ENCODE measurements at regions not wholly inside any gene's neighbourhood (a gene's known extent, or its start where the extent isn't known, plus 50 kb on each side); places are given as distances from the start of the nearest gene placed in this dataset.
A peak's percentile ranks its signal among the peaks of the same experiment; 100 is the strongest.

DNA sequence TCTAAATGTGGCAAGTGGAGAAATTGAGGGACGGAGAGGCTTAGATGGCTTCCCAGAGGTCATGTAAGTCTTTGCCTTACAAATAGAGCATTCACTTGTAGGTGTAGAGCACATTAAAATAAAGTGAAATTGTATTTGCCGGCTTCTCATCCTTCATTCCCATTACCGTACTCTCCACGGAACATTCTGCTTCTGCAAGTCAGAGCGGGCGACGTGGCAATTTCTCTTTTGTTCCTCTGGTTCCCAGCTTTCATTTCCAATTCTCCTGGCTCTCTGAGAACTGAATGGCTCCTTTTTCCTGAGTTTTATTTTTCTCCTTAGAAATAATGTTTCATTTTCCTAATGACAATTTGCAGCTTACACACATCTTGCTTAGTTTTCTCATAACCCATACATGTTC is 51.3 kb upstream of the PFKP start:
- H3K27ac Mint-ChIP-seq: no peak overlapping the region
- no peaks in the 10 kb centered on the region for H3K36me3 Mint-ChIP-seq (ENCODE audit: low read depth)
- H3K9me3 Mint-ChIP-seq: peaks cover 6% of the 10 kb centered on the region
- no peak for ATAC-seq (replicated peaks)
- H3K4me1 Mint-ChIP-seq: no peaks in the 10 kb centered on the region
- no peak overlapping the region for H3K4me3 Mint-ChIP-seq
- H3K27me3 Mint-ChIP-seq: peaks cover 44% of the 10 kb centered on the region

GRCh38 chr10:3014968-3015367 is 52.4 kb upstream of the PFKP start:
- Mint-ChIP-seq H3K9me3 (peaks cover 6% of the 10 kb centered on the region), H3K27ac (no peak overlapping the region), H3K4me3 (no peak overlapping the region), H3K27me3 (peaks cover 42% of the 10 kb centered on the region), H3K36me3 (ENCODE audit: low read depth) (no peaks in the 10 kb centered on the region), H3K4me1 (no peaks in the 10 kb centered on the region)
- no peak for ATAC-seq (replicated peaks)

GRCh38 chr10:3012223-3012622 is 55.1 kb upstream of the PFKP start:
- Mint-ChIP-seq H3K27me3 (peaks cover 61% of the 10 kb centered on the region), H3K27ac (no peak overlapping the region), H3K36me3 (ENCODE audit: low read depth) (no peaks in the 10 kb centered on the region), H3K4me3 (no peak overlapping the region), H3K4me1 (no peaks in the 10 kb centered on the region), H3K9me3 (peaks cover 6% of the 10 kb centered on the region)
- no peak for ATAC-seq (replicated peaks)

- Mint-ChIP-seq H3K9me3 (peaks cover 6% of the 10 kb centered on the region), H3K4me3 (no peak overlapping the region), H3K27me3 (peaks cover 64% of the 10 kb centered on the region), H3K36me3 (ENCODE audit: low read depth) (no peaks in the 10 kb centered on the region), H3K27ac (no peak overlapping the region), H3K4me1 (no peaks in the 10 kb centered on the region)
- no peak for ATAC-seq (replicated peaks)
Observed at GRCh38 chr10:3010816-3011460, 56.4 kb upstream of the PFKP start.

DNA sequence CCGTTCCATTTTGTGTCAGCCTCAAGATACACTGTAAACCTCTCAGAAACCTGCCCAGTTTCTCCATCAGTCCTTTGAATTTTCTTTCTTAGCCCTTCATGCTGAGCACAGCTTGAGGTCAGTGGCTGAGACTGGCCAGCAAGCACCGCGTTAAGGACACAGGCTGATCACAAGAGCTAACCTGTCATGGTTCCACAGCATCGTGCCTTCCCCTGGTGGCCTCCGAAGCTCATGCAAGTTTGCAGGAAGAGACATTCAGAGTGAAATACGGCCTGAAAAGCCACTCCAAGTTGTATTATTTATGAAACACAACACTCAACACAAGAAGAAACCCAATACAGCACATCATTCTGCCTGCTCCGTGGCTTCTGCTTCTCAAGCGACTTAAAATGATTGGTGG is 57.0 kb upstream of the PFKP start:
- H3K9me3 Mint-ChIP-seq: peaks cover 6% of the 10 kb centered on the region
- H3K36me3 Mint-ChIP-seq (ENCODE audit: low read depth): no peaks in the 10 kb centered on the region
- no peak for ATAC-seq (replicated peaks)
- no peaks in the 10 kb centered on the region for H3K4me1 Mint-ChIP-seq
- no peak overlapping the region for H3K27ac Mint-ChIP-seq
- H3K4me3 Mint-ChIP-seq: no peak overlapping the region
- peaks cover 62% of the 10 kb centered on the region for H3K27me3 Mint-ChIP-seq

DNA sequence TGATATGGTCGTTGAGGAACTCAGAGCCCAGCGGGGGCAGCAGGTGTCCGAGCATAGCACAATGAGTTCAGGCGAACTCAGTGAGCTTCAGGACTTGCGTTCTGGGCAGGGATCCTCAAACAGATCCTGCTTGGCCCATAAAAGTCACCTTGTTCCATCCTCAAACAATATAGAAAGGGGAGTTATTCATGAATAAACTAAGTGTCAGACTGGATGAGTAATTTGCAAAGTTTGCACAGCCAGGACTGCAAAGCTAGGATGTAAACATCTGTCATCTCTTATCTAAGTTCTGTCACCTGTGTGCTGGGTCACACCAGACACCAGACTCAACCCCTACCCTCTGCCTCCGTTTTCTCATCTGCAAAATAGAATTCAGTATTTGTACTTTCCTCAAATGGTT is 58.0 kb upstream of the PFKP start:
- no peak for ATAC-seq (replicated peaks)
- H3K36me3 Mint-ChIP-seq (ENCODE audit: low read depth): no peaks in the 10 kb centered on the region
- H3K9me3 Mint-ChIP-seq: peaks cover 6% of the 10 kb centered on the region
- H3K27me3 Mint-ChIP-seq: peaks cover 58% of the 10 kb centered on the region
- H3K4me3 Mint-ChIP-seq: no peak overlapping the region
- H3K4me1 Mint-ChIP-seq: no peaks in the 10 kb centered on the region
- no peak overlapping the region for H3K27ac Mint-ChIP-seq

DNA sequence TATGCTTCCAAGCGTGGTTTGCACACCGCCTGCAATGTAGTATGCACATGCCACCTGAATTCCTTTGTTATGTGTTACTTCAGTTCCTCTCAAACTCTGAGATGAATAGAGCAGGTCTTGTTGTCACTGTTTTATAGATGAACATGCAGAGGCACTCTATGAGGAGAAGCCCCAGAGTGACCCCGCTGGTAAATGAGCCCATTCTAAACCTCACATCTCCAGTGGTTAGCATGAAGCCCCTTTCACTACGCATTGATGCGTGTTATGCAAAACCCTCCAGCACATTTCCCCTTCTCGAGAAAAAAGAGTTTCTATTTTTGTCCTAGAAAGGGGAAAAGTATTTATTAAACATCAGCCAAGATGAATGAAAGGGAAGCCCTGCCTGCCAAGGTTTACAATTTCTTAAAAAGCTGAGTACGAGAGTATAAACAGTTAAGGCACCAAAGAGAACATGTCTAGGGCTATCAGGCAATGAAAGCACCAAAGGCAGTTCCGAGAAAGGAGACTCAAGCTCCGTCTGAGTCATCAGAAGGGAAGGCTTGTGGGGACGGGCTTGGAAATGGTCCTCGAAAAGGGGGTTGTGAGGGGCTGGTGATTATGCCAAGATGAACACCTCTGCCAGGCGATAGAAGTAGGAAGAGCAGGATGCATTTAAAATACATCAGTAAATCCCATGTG is 58.7 kb upstream of the PFKP start:
- Mint-ChIP-seq H3K27ac (no peak overlapping the region), H3K27me3 (peaks cover 51% of the 10 kb centered on the region), H3K9me3 (peaks cover 6% of the 10 kb centered on the region), H3K36me3 (ENCODE audit: low read depth) (no peaks in the 10 kb centered on the region), H3K4me1 (no peaks in the 10 kb centered on the region), H3K4me3 (no peak overlapping the region)
- no peak for ATAC-seq (replicated peaks)

- ATAC-seq (replicated peaks): no peak
- no peak overlapping the region for H3K4me3 Mint-ChIP-seq
- H3K4me1 Mint-ChIP-seq: peaks cover 6% of the 10 kb centered on the region
- H3K36me3 Mint-ChIP-seq (ENCODE audit: low read depth): no peaks in the 10 kb centered on the region
- H3K9me3 Mint-ChIP-seq: no peaks in the 10 kb centered on the region
- no peak overlapping the region for H3K27ac Mint-ChIP-seq
- peaks cover 33% of the 10 kb centered on the region for H3K27me3 Mint-ChIP-seq
Observed at GRCh38 chr10:3006607-3007006, 60.7 kb upstream of the PFKP start.

DNA sequence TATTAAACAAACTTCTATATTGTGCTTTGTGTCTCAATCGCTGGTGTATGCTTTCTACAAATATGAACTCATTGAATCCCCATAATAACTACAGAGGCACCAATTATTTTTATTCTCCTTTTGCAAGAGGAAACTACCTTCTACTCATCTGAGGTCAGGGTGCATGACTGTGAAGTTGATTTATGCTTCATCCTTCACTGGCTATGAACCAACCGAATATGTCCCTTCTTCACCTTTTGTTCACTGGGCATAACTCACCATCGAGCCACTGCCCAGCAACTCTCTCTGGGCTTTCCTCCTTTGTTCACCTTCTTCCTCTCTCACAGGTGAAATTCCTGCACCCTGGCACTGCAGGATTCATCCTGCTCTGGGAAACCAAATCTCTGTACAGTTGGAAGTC is 61.3 kb upstream of the PFKP start:
- peaks cover 7% of the 10 kb centered on the region for H3K4me1 Mint-ChIP-seq

GRCh38 chr10:3002304-3002703 is 65.0 kb upstream of the PFKP start:
- Mint-ChIP-seq H3K27me3 (peaks cover 10% of the 10 kb centered on the region), H3K9me3 (no peaks in the 10 kb centered on the region), H3K27ac (peak overlapping the region; percentile 19), H3K4me3 (peak overlapping the region; percentile 21), H3K4me1 (peaks cover 7% of the 10 kb centered on the region), H3K36me3 (ENCODE audit: low read depth) (no peaks in the 10 kb centered on the region)
- ATAC-seq (replicated peaks): peak; percentile 99

More for the DNA sequence above, 61.3 kb upstream of the PFKP start:
- Mint-ChIP-seq H3K4me3 (no peak overlapping the region), H3K27me3 (peaks cover 33% of the 10 kb centered on the region), H3K9me3 (no peaks in the 10 kb centered on the region), H3K27ac (no peak overlapping the region), H3K36me3 (ENCODE audit: low read depth) (no peaks in the 10 kb centered on the region)
- no peak for ATAC-seq (replicated peaks)

DNA sequence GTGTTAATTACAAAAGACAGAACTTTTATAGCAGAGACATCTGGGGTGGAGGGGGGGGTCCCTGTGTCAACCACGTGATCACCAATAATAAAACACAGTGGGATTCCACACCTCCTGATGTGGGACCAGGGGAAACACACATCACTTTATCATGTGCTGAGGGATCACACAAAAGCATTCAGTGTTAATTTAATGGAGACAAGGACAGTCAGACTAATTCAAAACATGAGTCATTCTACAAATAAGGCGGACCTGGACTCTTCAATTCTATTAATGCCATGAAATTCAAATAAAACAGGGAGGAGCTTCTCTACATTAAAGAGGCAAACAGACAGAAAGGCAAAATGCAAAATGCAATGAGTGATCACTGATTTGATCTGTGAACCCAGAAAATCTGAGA is 67.3 kb upstream of the PFKP start:
- no peaks in the 10 kb centered on the region for H3K36me3 Mint-ChIP-seq (ENCODE audit: low read depth)
- no peak for ATAC-seq (replicated peaks)
- no peak overlapping the region for H3K4me3 Mint-ChIP-seq
- peaks cover 14% of the 10 kb centered on the region for H3K27me3 Mint-ChIP-seq
- H3K27ac Mint-ChIP-seq: no peak overlapping the region
- H3K9me3 Mint-ChIP-seq: no peaks in the 10 kb centered on the region
- peaks cover 7% of the 10 kb centered on the region for H3K4me1 Mint-ChIP-seq

DNA sequence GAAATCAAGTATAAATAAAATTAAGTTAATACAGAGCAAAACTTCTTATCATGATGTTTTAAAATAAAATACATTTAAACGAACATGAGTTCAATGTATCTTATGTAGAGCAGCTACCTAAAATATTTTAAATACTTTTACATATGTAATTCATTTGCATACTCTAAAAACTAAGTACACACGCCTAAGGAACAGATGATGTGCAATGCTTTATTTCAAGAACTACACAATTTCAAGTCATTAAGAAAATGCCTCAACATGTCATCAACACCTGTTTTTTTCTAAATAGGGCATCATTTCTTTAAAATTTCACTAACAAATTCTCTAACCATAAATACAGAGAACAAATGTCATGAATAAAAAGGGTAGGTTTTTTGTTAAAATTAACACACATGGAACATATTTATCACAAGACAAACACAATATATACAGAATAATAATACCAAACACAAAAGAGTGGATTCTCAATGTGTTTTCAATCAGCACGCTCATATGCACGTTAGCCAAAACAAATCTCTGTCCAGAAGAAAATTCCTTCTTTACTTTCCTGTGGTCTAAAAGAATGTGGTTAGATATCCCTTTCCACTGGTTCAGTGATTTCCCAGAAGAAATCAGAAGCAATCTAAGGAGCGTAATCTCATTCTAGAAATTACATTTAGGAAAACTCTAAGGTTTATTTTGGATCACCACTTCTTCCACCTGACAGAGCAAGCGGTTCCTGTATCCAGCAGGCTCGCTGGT is 73.0 kb upstream of the PFKP start:
- no peaks in the 10 kb centered on the region for H3K9me3 Mint-ChIP-seq
- H3K36me3 Mint-ChIP-seq (ENCODE audit: low read depth): no peaks in the 10 kb centered on the region
- no peaks in the 10 kb centered on the region for H3K4me1 Mint-ChIP-seq

GRCh38 chr10:2993636-2994035 is 73.7 kb upstream of the PFKP start:
- Mint-ChIP-seq H3K27ac (no peak overlapping the region), H3K36me3 (ENCODE audit: low read depth) (no peaks in the 10 kb centered on the region), H3K4me3 (no peak overlapping the region), H3K27me3 (peaks cover 27% of the 10 kb centered on the region), H3K4me1 (no peaks in the 10 kb centered on the region), H3K9me3 (peaks cover 2% of the 10 kb centered on the region)
- no peak for ATAC-seq (replicated peaks)

More for the DNA sequence above, 73.0 kb upstream of the PFKP start:
- Mint-ChIP-seq H3K27me3 (peaks cover 21% of the 10 kb centered on the region), H3K27ac (no peak overlapping the region), H3K4me3 (no peak overlapping the region)
- no peak for ATAC-seq (replicated peaks)

DNA sequence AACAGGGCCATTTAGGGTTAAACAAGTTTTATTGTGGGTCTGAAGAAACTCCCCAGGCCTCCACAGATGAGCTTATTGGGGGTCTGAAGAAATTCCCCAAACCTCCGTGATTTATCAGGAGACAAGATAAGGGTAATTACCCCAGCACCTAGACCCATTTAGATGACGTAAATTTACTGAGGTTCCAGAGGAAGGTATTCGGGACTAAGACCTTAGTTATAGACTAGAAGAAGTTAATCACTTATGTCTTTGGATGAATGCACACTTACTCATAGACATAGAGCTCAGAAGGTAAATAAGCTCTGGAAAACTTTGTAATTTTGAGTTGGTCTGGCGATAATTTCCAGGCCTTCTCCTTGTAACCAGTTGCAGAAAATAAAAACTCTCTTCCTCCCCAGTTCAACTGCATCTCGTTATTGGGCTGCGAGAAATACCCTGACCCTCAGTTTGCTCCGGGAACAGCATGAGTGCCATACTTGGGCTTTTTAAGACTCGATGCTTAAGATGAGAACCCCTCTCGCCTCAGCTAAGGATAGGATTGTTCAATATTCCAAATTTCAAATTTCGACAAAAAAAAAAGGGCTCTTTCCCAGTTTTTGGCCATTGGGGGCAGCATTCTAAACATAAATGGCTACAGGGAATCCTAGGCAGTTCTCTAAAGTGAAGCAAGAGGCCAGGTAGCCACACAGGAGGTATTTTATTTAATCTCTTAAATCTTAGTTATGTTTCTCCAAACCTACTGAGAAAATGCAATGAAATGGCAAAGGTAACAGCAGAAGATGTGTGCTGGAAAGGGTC is 74.7 kb upstream of the PFKP start:
- Mint-ChIP-seq H3K27ac (no peak overlapping the region), H3K9me3 (peaks cover 4% of the 10 kb centered on the region), H3K27me3 (peaks cover 34% of the 10 kb centered on the region), H3K4me1 (no peaks in the 10 kb centered on the region), H3K36me3 (ENCODE audit: low read depth) (no peaks in the 10 kb centered on the region), H3K4me3 (no peak overlapping the region)
- no peak for ATAC-seq (replicated peaks)
